ELF-1 (cell line): ENCODE measurements at regions not wholly inside any gene's neighbourhood (a gene's known extent, or its start where the extent isn't known, plus 50 kb on each side); places are given as distances from the start of the nearest gene placed in this dataset.
"Not testable (repeated sequence)": the region's sequence is repeated elsewhere in the genome, so short reads cannot be mapped to it uniquely, and the experiment has no call there.

Experiments used
- DNase-seq: peaks from one replicate; pipeline ENCODE4 v3.0.0-alpha.2; 2016; ENCODE audit warnings: low read depth, low spot score

DNA sequence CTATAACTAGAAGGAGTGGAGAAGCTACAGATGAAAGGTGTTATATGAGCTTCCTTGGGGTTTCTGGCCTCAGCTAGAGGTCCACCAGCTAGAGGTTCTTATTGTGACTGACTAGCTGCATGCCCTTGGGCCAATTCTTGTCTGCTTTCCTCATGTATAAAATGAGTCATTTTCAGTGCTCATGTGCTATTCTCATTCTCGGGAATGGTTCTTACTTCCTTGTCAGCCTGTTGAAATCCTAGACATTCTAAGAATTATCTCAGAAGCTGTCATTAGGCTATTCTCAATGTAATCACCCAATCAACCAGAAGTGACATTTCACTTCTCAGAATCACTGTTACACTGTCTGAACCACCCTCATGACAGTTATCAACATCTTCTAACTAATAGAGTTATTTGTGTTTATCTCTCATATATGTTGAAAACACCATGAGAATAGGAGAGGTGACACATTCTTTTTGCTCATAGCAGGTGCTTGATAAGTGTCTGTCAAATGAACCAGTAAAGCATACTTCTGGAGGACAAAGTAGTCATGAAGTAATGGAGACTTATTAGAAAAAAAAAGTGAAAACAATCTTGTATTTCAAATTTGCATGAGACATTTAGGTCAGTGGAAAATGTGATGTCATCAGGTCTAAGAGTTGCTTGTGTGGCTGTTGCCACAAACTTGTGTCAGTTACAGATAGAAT is 122.8 kb upstream of the IVNS1ABP start:
- DNase-seq, result no peak

DNA sequence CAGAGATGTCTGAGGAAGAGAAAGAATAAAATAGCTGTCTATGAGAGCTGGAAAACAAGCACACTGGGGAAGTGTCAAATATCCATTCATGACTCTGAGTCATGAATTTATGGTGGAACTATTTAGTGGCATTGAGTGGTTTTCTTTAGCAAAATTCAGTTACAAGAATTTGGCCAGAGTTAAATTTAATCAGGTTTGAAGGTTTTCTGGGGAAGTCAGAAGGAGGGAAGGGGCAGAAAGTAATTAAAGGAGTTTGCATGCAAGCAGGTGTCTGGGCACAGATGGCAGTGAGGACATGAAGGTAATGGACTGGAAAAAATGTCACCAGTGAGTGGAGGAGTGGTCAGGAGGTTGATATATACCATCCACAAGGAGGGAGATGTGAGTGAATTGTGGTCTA is 121.9 kb upstream of the IVNS1ABP start:
- no peak for DNase-seq

DNA sequence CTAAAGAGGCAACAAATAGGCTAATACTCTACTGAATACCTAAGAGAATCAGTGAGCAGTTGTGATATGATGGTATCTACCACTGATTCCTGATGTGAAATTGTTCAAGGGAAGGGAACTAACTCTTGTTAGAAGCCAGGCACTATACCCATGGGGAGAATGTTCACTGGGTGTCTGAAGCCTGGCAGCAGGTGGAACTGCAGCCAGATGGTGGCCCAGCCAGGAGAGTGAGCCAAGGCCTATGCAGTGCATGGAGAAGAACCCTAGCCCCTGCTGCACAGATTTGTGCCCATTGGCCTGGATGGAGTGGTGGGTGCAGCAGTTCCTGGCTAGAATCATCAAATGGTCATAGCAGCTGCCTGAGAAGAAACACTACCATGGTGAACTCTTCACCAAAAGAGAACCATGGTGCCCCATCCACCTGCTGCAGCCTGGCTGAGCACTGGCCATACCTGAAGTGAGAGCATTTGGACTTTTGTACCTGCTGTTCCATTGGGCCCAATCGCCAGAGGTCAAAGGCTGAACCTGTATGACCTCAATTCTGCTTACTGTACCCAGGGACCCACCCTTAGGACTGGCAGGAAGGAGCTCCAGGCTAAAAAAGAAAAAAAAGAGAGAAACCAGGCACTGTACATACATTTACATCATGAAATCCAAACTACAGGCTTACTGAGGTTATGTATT is 118.8 kb upstream of the IVNS1ABP start:
- DNase-seq, result no peak

DNA sequence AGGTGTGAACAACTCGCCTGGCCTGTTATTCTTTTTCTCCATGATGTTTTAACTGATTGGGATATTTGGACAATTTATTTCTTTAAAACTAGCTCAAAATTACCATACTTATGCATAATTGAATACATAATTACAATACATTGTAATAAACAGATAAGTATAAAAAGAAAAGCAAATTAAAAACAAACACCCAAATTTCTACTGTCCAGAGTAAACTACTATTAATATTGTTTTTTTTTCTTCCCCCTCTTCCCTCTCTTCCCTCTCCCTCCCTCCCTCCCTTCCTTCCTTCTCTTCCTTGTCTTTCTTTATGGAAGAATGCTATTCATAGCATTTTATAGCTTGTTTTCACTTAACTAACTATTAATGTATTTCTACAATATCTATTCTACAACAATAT is 117.7 kb upstream of the IVNS1ABP start:
- DNase-seq, result no peak

DNA sequence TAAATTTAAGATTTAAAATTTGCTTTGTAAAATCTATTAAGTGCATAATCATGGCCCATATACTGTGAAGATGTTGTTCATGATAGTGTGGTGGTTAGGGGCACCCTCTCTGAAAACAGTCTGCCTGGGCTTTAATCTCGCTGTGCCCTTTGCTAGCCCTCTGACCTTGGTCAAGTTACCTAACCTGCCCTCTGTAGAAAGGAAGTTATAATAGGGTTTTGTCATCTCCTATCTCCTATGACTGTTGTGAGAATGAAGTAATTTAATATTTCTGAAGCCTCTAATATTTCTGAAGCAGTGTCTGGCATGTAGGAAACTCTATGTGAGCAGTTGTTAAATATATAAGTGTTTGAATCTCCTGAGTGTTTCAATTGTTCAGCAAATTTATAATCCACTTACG is 116.6 kb upstream of the IVNS1ABP start:
- no peak for DNase-seq

DNA sequence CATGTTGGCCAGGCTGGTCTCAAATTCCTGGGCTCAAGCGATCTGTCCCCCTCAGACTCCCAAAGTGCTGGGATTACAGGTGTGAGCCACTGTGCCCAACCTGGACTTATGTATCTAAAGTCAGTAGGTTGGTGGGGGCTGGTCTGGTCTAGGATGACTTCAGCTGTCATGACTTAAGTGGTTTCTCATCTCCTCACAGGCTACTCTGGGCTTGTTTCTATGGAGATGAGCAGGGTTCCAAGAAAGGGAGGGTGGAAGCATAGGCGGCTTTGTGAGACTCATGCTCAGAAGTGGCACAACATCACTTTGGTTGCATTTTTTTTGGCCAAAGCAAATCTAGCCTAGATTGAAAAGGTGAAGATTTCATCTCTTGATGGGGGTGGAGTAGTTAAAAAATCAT is 115.9 kb upstream of the IVNS1ABP start:
- DNase-seq, result no peak

DNA sequence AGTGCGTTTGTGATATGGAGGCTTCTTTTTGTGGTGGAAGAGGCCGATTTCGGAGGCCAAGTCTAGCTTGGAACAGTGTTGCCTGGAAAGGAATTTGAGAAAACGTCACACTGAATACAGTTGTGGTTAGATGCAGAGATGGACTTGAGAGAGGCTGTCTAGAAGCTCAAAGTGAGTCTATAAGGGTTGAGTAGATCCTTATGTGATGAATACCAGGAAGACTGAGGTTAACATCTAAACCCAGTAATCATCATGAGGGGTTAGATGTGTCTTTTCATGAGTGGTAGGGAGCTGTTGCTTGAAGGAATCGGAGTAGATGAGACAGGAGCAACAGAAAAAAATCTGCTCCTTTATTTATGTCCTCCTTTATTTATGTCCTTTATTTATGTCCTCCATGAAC is 114.6 kb upstream of the IVNS1ABP start:
- no peak for DNase-seq

DNA sequence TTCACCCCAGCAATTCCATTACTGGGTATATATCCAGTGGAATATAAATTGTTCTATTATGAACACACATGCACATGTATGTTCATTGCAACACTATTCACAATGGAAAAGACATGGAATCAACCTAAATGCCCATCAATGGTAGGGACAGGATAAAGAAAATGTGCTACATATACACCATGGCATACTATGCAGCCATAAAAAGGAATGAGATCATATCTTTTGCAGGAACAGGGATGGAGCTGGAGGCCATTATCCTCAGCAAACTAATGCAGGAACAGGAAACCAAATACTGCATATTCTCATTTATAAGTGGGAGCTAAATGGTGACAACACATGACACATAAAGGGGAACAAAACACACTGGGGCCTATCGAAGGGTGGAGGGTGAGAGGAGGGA is 112.6 kb upstream of the IVNS1ABP start:
- DNase-seq, result not testable (repeated sequence)

DNA sequence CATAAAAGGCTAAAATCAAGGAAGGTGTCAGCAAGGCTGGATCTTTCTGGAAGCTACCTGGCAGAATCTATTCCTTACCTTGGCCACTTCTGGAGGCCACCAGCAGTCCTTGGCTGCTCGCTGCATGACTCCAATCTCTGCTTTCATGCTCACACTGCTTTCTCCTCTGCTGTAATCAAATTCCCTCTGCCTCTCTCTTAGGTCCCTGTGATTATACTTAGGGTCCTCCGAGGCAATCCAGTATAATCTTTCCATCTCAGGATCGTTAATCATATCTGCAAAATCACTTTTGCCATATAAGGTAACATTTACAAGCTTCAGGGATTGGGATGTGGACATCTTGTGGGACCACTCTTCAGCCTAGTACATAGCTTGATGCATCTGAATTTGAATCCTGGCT is 110.7 kb upstream of the IVNS1ABP start:
- DNase-seq, result no peak

DNA sequence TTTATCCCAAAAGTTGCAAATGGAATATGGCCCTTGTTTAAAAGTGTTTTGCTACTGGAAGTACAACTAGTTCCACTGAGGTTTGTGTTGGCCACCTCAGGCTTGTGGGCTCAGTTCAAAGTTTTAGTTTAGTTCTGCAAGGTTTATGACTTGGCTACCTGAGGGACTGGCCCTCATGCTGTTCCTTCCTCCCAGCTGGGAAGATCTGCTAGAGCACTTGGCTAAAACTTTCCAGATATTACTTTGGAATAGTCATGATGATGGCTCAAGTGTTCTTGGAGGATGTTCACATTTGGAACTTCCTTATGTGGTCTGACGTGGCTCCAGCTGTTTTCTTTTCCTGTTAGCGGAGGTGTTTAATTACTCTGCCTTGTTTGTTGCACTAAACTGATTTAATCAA is 110.2 kb upstream of the IVNS1ABP start:
- no peak for DNase-seq

DNA sequence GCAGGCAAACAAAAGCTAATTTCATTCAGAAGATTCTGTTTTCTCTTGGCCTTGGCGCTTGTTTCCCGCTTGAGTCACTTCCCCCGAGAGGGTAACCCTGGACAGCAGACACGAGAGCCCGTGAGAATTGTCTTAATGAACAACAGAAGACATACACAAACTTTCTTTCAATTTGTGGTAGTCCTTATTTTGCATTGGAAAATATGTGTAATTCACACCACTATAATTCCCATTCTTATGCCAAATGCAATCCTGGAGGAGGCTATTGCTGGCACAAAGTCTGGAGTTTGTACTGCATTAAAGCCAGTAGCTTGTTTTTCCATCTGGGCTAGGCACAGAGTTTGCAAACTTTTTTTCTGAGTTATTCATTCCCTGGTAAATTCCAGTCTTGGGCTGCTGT is 109.8 kb upstream of the IVNS1ABP start:
- no peak for DNase-seq

DNA sequence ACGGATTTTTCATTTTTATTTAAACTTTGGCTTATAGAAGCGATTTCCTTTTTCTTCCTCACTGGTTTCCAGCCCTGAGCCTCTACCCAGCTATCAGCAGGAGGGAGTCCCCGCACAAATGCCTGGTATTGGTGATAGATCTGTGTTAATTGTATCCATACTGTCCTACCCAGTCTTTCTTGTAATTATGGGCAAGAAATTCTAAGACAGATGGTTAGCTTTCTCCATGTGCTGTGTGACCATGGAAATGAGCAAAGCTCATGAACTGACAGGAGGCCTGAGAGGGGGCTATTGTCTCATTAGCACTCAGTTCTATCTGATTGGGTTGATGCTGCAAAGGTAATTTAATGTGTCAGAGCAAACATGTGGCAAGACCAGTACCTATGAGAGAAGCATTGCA is 108.1 kb upstream of the IVNS1ABP start:
- DNase-seq, result no peak

DNA sequence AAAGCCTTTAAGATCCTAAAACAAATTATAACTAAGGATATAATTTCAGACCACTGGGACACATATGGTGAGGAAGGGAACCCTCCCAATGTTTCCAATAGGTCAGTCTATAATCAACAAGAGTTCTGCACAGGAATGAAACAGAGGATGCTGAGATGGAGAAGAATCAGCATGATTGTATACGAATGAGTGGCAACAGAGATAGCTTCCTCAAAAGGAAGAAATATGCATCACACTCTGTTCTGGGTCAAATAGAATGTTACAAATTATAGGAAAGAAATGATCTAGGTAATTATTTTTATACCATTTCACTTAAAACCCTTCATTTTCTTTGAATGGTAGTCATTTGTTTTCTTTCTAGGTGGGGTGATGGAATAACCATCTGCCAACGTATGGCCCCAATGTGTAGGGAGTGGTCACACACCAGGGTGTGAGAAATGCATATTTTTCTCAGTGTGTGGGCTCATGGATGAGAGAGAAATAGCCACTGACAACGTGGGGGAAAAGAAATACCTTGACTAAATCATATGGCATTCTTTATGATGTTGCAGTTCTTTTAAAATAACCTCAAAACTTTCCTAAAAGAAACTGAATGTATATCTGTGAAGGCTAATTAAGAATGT is 104.6 kb upstream of the IVNS1ABP start:
- DNase-seq, result no peak

DNA sequence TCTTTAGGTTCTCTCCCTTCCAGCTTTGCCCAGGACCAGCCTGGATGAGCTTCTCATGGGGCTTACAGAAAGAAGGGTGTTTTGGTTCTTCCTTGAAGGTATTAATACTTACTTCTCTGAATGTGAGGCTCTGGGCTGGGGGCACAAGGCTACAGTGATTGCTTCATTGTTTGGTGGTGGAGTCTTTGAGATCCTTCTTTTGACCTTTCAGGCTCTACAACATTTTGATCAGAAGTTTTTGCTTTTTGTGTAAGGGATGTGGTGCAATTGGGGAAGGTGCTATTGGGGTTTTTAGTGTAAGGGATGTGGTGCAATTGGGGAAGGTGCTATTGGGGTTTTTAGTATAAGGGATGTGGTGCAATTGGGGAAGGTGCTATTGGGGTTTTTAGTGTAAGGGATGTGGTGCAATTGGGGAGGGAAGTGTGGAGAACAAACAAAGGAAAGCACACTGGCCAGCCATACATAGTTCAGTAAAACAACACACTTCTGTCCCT is 103.6 kb upstream of the IVNS1ABP start:
- DNase-seq, result no peak

DNA sequence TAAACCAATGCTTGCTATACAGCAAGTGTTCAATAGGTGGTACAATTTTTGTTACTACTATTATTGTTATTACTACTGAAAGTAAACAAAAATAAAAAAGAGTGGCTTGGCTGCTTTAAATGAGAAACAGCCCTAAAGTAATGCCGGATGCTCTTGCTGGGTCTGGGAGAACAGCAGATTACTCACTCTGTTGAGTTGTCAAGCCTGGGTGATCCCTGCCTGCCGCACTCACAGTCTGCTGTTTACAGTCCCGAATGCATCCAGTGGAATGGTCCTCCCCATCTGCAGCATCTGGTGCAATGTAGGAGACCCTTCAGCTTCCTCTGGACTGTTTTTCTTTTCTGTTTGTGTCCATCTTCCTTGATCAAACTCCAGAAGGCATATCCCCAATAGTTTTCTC is 102.7 kb upstream of the IVNS1ABP start:
- DNase-seq, result no peak

DNA sequence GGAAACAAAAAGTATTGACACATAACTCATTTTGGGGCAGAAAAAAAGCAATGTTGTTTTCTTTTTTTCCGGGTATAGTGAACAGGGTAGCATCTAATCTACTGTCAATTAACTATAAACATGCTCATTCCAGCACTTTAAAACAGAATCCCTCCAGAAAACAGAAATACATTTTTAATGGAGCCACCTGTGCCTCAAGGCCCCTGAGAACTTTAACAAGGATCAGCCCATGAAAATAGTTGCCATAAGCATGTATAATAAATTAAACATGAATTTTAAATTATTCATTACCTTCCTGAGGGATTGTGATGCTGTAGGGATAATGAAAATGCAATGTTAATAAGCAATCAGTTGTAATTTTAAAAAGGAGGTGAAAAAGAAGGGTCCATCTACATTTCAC is 101.4 kb upstream of the IVNS1ABP start:
- no peak for DNase-seq

DNA sequence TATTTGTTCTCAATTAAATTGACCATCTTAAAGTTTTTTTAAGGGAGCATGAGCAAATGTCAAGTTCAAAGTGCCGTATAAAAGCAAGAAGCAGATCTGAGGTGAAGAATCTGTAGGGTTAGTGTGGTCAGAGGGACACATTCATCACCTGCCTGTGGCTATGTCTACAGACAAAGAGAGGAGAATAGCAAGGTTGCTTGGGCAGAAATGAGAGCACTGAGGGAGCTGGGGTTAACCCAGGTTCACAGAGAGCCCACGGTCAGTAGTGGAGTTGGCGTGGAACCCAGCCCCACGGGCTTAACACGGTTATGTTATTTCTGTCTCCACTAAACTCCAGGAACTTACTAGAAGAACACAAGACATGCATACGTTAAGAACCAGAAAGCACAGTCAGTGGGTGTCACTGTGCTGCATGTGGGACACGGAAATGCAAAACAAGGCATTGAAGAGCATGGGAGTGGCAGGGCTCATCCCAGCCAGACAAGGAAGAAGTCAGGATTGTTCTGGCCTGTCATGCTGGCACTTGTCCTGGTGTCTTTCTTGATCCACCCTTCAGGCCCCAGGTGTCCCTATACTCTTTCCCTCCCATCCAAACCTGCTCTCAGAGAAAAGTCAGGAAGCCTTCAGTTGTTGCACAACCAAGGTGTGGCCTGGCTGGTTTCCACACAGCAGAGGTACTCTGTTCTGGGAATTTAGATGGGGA is 95.5 kb upstream of the IVNS1ABP start:
- DNase-seq, result no peak

DNA sequence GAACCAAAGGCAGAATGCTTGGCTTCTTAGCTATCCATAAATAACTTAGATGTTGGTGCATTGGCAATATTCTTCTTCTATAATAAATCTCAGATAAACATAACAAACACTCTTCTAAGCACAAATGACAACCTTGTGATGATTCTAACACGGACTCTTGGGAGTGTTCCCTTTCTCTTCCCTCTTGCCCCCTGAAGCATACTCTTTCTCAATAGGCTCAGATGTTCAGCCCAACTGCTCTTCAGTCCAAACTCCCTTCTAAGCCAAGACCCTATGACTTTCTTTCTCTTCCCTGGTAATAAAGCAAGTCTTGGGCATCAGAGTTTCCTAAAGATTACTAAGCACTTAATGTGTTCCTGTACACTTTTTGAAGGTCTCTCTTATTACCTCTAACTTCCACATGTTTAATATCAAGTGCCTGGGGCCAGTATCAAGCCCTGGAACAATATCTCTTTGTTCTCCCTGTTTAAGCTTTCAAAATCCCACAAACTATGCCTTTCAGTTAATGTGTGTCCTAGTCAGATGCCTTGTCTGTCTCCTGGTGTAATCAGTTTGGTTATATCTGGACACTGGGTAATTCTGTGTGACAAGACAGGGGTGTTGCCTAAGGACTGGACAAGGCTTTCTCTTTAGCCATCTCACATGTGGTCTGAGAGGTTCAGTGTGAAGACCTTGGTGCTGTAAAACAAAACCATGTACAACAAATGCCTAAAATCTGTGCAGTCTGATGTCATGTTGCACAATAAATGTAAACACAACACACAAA is 92.9 kb upstream of the IVNS1ABP start:
- DNase-seq, result no peak

DNA sequence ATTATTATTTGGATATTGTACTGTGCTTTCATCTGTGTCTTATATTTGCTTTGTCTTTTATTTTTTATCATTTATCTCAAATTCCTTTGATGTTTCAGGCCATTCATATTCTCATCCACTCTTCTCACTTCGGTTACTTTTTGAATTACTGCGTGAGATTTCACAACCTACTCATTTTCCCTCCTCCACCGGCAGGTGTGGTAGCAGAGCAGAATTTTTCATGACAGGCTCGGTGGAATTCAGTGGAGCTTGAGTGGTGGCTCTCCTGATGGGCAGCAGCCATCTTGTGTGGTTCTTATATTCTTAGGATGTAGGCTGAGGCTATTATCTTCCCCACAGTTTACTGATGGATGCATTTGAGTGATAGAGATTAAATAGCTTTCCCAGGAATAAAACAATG is 92.3 kb upstream of the IVNS1ABP start:
- no peak for DNase-seq

DNA sequence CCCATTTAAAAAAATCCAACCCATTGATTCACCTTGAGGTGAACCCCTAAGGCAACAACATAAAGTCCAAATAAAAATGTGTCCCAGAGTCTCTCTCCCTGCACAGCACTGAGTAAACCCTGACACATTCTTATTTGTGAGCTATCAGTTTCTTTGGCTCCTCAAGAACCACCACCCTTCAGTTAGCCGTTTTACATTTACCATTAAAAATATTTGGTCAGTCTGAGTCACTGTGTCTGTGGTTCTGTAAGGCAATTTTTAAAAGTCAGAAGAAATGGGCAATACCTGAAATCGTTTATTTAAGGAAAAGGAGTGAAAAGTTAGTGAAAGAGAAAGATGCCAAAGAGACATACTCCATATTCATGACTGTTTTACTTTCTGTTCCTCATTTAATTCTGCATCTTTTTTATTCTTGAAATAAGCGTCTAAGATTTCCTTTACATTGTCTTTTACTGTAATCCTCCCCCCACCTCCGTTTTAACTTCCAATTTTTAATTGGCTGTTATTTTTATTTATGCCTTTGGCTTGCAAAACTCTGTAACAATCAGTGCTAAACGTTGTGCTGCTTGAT is 91.7 kb upstream of the IVNS1ABP start:
- DNase-seq, result no peak

DNA sequence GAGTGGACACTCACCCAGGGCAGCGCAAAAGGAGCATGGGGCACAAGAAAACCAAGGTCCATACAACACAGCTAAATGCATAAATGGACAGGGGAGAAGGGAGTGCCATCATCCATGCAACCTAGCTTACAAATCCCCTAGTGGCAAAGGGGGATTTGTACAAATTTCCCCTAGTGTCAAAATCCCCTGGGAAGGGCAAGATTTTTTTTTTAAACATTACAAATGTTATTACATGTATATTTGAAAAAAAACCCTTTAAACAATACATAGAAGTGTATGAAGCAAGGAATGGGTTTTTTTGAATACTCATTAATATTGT is 89.6 kb upstream of the IVNS1ABP start:
- no peak for DNase-seq
